HepG2 (cell line): ENCODE measurements at regions not wholly inside any gene's neighbourhood (a gene's known extent, or its start where the extent isn't known, plus 50 kb on each side); places are given as distances from the start of the nearest gene placed in this dataset.

Source experiments
- ATAC-seq: fragments of 200-7000 bp; cut with Tn5 transposase; 3 replicates; pipeline ENCODE4 v1.9.1; 2020; ENCODE audit warnings: mild to moderate bottlenecking, moderate library complexity
- BruUV-seq: library from RNA; stranded (reverse); fragments of 400-500 nt; replicated peaks from 2 replicates; lab custom pipeline; 2021; lab: Mats Ljungman, UMichigan
- CTCF ChIA-PET: fragments of 300-600 bp; formaldehyde crosslinking; extraction: SDS; loops from one replicate; lab custom pipeline; 2021; ENCODE audit warnings: low total read pairs, inconsistent platforms, low intra/inter-chr PET ratio; lab: Yijun Ruan, JAX
- POLR2A ChIA-PET: fragments of 350-600 bp; sonication (Branson Sonifier 250); formaldehyde crosslinking; loops from one replicate; lab custom pipeline; 2020; ENCODE audit warnings: antibody characterized with exemption, inconsistent platforms; lab: Yijun Ruan, JAX
- DNase-seq: peaks from one replicate; pipeline ENCODE4 v3.0.0-alpha.2; 2015; ENCODE audit warnings: low spot score
- FAIRE-seq: peaks from 3 replicates; lab custom pipeline; 2011; peaks lifted over from hg19 to GRCh38; lab: Jason Lieb, UNC
- H2AFZ ChIP-seq: one replicate; pipeline ENCODE4 v1.6.1; 2011; ENCODE audit warnings: low read length, inconsistent platforms
- H3K27ac ChIP-seq: fragments of 300-600 bp; 3 replicates; pipeline ENCODE4 v1.8.0; 2011; ENCODE audit warnings: mixed run types, mild to moderate bottlenecking, mixed read lengths, low read length, inconsistent platforms; ENCODE audit not compliant: insufficient read depth; ENCODE audit errors: extremely low read length
- H3K27me3 ChIP-seq, 2 experiments: fragments of 200-600 bp in 1 of 2; 2 replicates in 1 of 2; 3 replicates in 1 of 2; pipeline versions ENCODE4 v1.6.0 to v1.8.0; 2011; ENCODE audit warnings: low read length in 2 of 2, mild to moderate bottlenecking in 2 of 2, moderate library complexity in 2 of 2, inconsistent platforms in 1 of 2; ENCODE audit not compliant: insufficient read depth in 2 of 2, control insufficient read depth in 1 of 2
- H3K36me3 ChIP-seq, 2 experiments: fragments of 200-600 bp in 1 of 2; replicated peaks in 1 of 2; 2 replicates in 1 of 2; 3 replicates in 1 of 2; pipeline versions ENCODE4 v1.5.1 to v1.8.0; 2011; ENCODE audit warnings: low read length in 2 of 2, inconsistent platforms in 1 of 2; ENCODE audit not compliant: insufficient read depth in 2 of 2, control insufficient read depth in 1 of 2
- H3K4me1 ChIP-seq: 2 replicates; pipeline ENCODE4 v1.5.1; 2012; ENCODE audit warnings: low read length, inconsistent platforms; ENCODE audit not compliant: insufficient read depth
- H3K4me2 ChIP-seq: 2 replicates; pipeline ENCODE4 v1.6.0; 2011; ENCODE audit warnings: low read depth, low read length, inconsistent platforms
- H3K4me3 ChIP-seq, 3 experiments: fragments of 200-600 bp in 1 of 3; sonication (generic), shearing (Covaris generic) in 1 of 3; replicated peaks in 1 of 3; 2 replicates each; pipeline ENCODE4 v1.5.1; 2011 to 2016; ENCODE audit warnings: low read length in 3 of 3, inconsistent platforms in 2 of 3, low read depth in 2 of 3, mild to moderate bottlenecking in 2 of 3, control low read depth in 1 of 3, mixed read lengths in 1 of 3; ENCODE audit not compliant: insufficient read depth in 1 of 3
- H3K79me2 ChIP-seq: one replicate; pipeline ENCODE4 v1.6.1; 2011; ENCODE audit warnings: low read length, inconsistent platforms; ENCODE audit not compliant: insufficient read depth
- H3K9ac ChIP-seq: 2 replicates; pipeline ENCODE4 v1.6.0; 2011; ENCODE audit warnings: mild to moderate bottlenecking, low read depth, low read length, inconsistent platforms; ENCODE audit not compliant: insufficient read depth
- H3K9me3 ChIP-seq: 2 replicates; pipeline ENCODE4 v1.5.1; 2012; ENCODE audit warnings: mild to moderate bottlenecking, low read length
- H4K20me1 ChIP-seq: 2 replicates; pipeline ENCODE4 v1.6.0; 2011; ENCODE audit warnings: inconsistent platforms, mild to moderate bottlenecking, low read length, moderate library complexity; ENCODE audit not compliant: insufficient read depth
- ATF5 ChIP-seq: sonication (generic); formaldehyde crosslinking; IDR thresholded peaks from 2 replicates; pipeline ENCODE4 v1.4.0; 2020; ENCODE audit warnings: mild to moderate bottlenecking, low read depth, missing genetic modification reagents
- HMG20B ChIP-seq: conservative IDR thresholded peaks from 2 replicates; pipeline ENCODE4 v1.6.1; 2016; ENCODE audit warnings: missing genetic modification reagents, missing compliant biosample characterization
- RERE ChIP-seq: IDR thresholded peaks from 2 replicates; pipeline ENCODE4 v1.6.1; 2016; ENCODE audit warnings: low read depth, missing genetic modification reagents, missing compliant biosample characterization
- SMARCC2 ChIP-seq: fragments of 450-650 bp; IDR thresholded peaks from 2 replicates; pipeline ENCODE4 v1.6.1; 2017; ENCODE audit warnings: antibody characterized with exemption, mild to moderate bottlenecking
- TP53 ChIP-seq: sonication (generic); formaldehyde crosslinking; conservative IDR thresholded peaks from 2 replicates; pipeline ENCODE4 v1.4.0; 2020; ENCODE audit warnings: missing genetic modification reagents
- ZBTB1 ChIP-seq: sonication (generic); formaldehyde crosslinking; IDR thresholded peaks from 2 replicates; pipeline ENCODE4 v1.4.0; 2020; ENCODE audit warnings: missing genetic modification reagents, borderline replicate concordance
- ZKSCAN1 ChIP-seq: fragments of 150-350 bp; IDR thresholded peaks from 2 replicates; pipeline ENCODE4 v1.6.1; 2014; ENCODE audit warnings: low read length
- ZNF225 ChIP-seq: sonication (generic); formaldehyde crosslinking; IDR thresholded peaks from 2 replicates; pipeline ENCODE4 v1.4.0; 2020; ENCODE audit warnings: mild to moderate bottlenecking, missing genetic modification reagents
- ZNF362 ChIP-seq: sonication (generic); formaldehyde crosslinking; IDR thresholded peaks from 2 replicates; pipeline ENCODE4 v1.4.0; 2020; ENCODE audit warnings: missing genetic modification reagents, mild to moderate bottlenecking, borderline replicate concordance
- ZNF414 ChIP-seq: sonication (generic); formaldehyde crosslinking; IDR thresholded peaks from 2 replicates; pipeline ENCODE4 v1.5.0; 2020; ENCODE audit warnings: missing genetic modification reagents
- ZNF510 ChIP-seq: sonication (generic); formaldehyde crosslinking; IDR thresholded peaks from 2 replicates; pipeline ENCODE4 v1.4.0; 2020; ENCODE audit warnings: low read depth, mild to moderate bottlenecking, missing genetic modification reagents
- ZNF563 ChIP-seq: sonication (generic); formaldehyde crosslinking; IDR thresholded peaks from 2 replicates; pipeline ENCODE4 v1.8.0; 2022; ENCODE audit warnings: mild to moderate bottlenecking, moderate library complexity, missing genetic modification reagents
- ZSCAN25 ChIP-seq: sonication (generic); formaldehyde crosslinking; IDR thresholded peaks from 2 replicates; pipeline ENCODE4 v1.8.0; 2022; ENCODE audit warnings: mild to moderate bottlenecking, missing genetic modification reagents
- ZSCAN30 ChIP-seq: sonication (generic); formaldehyde crosslinking; IDR thresholded peaks from 2 replicates; pipeline ENCODE4 v1.5.0; 2020; ENCODE audit warnings: mild to moderate bottlenecking, missing genetic modification reagents
- ZXDC ChIP-seq: sonication (generic); formaldehyde crosslinking; IDR thresholded peaks from 2 replicates; pipeline ENCODE4 v1.5.0; 2020; ENCODE audit warnings: mild to moderate bottlenecking, missing genetic modification reagents
- WGBS: methylation state at CpG from one replicate; pipeline ENCODE4 v1.1.6; 2017; ENCODE audit warnings: low lambda C conversion rate; 5-methylcytosine and 5-hydroxymethylcytosine counted together
- in situ Hi-C: cut with HindIII; loops from 2 replicates; pipeline ENCODE4 v1.10.0; 2017; ENCODE audit warnings: low pct_unique_long_range_greater_than_20kb; ENCODE audit not compliant: extremely low pct_ligation_motif_present
- intact Hi-C: fragments of 100-400 bp; cut with micrococcal nuclease; formaldehyde crosslinking; loops from one replicate; pipeline ENCODE4 v1.10.0; 2022; ENCODE audit not compliant: unreplicated experiment

GRCh38 chr12:115194857-115195256 lies 510.9 kb upstream of the TBX3 start:
- BruUV-seq: no TSS peak
- WGBS: 0% methylated on average over 1 of the region's 1 CpG
- Histone ChIP-seq H3K36me3 (no peaks in the 10 kb centered on the region), H4K20me1 (no peaks in the 10 kb centered on the region), H3K4me2 (no peak overlapping the region), H3K79me2 (no peaks in the 10 kb centered on the region), H3K27ac (no peak overlapping the region), H3K4me1 (no peaks in the 10 kb centered on the region), H2AFZ (no peak overlapping the region), H3K27me3 (no peaks in the 10 kb centered on the region), H3K9ac (no peak overlapping the region), H3K9me3 (no peaks in the 10 kb centered on the region), H3K4me3 (no peak overlapping the region)
- ChIA-PET POLR2A (no interaction called here), CTCF (no interaction called here)
- intact Hi-C loops (no loop called here), in situ Hi-C loops (no loop called here)
- ATAC-seq (no peak), FAIRE-seq (no peak), DNase-seq (no peak)
- TF ChIP-seq ATF5 (CRISPR knock-in tag) (no peak), ZNF414 (CRISPR knock-in tag) (no peak), RERE (no peak), SMARCC2 (no peak), HMG20B (CRISPR knock-in tag) (no peak), ZBTB1 (CRISPR knock-in tag) (no peak), TP53 (CRISPR knock-in tag) (no peak), ZNF510 (CRISPR knock-in tag) (no peak), ZSCAN30 (no peak), ZNF563 (CRISPR knock-in tag) (no peak), ZNF362 (CRISPR knock-in tag) (no peak), ZSCAN25 (CRISPR knock-in tag) (no peak), ZXDC (CRISPR knock-in tag) (no peak), ZNF225 (no peak), ZKSCAN1 (no peak)
